Jurkat, Clone E6-1 (cell line): ENCODE measurements at regions not wholly inside any gene's neighbourhood (a gene's known extent, or its start where the extent isn't known, plus 50 kb on each side); places are given as distances from the start of the nearest gene placed in this dataset.
A peak's percentile ranks its signal among the peaks of the same experiment; 100 is the strongest.
"Not testable (repeated sequence)": the region's sequence is repeated elsewhere in the genome, so short reads cannot be mapped to it uniquely, and the experiment has no call there.

Experiments used
- DNase-seq: peaks from one replicate; pipeline ENCODE4 v3.0.0-alpha.2; 2011; ENCODE audit warnings: low read depth, low spot score
- H3K4me3 ChIP-seq: 2 replicates; pipeline ENCODE4 v1.5.1; 2011; ENCODE audit warnings: mild to moderate bottlenecking, low read length, control low read depth, moderate library complexity

- DNase-seq: no peak
- H3K4me3 ChIP-seq: no peak overlapping the region
Observed at GRCh38 chr2:128512379-128513115, 193.9 kb upstream of the HS6ST1 start.

GRCh38 chr2:128513116-128513960 lies 194.7 kb upstream of the HS6ST1 start:
- no peak for DNase-seq

GRCh38 chr2:128513961-128514283 lies 195.3 kb upstream of the HS6ST1 start:
- DNase-seq: no peak
- no peak overlapping the region for H3K4me3 ChIP-seq

More at GRCh38 chr2:128513116-128513960, 194.7 kb upstream of the HS6ST1 start:
- H3K4me3 ChIP-seq: no peak overlapping the region

GRCh38 chr2:128514555-128514955 lies 195.9 kb upstream of the HS6ST1 start:
- no peak for DNase-seq
- no peak overlapping the region for H3K4me3 ChIP-seq

- DNase-seq: no peak
- H3K4me3 ChIP-seq: no peak overlapping the region
Observed at GRCh38 chr2:128516938-128517337, 198.3 kb upstream of the HS6ST1 start.

- H3K4me3 ChIP-seq, DNase-seq: not testable (repeated sequence)
Observed at GRCh38 chr2:128519028-128519427, 200.4 kb upstream of the HS6ST1 start.

GRCh38 chr2:128519517-128520215 lies 201.0 kb upstream of the HS6ST1 start:
- H3K4me3 ChIP-seq: no peak overlapping the region
- DNase-seq: no peak

- H3K4me3 ChIP-seq: no peak overlapping the region
Observed at GRCh38 chr2:128520340-128520739, 201.7 kb upstream of the HS6ST1 start.

GRCh38 chr2:128520791-128521190 lies 202.1 kb upstream of the HS6ST1 start:
- no peak overlapping the region for H3K4me3 ChIP-seq
- DNase-seq: peak; percentile 52

More at GRCh38 chr2:128520340-128520739, 201.7 kb upstream of the HS6ST1 start:
- DNase-seq: no peak

GRCh38 chr2:128521482-128521881 lies 202.8 kb upstream of the HS6ST1 start:
- no peak overlapping the region for H3K4me3 ChIP-seq
- no peak for DNase-seq

GRCh38 chr2:128522829-128523228 lies 204.2 kb upstream of the HS6ST1 start:
- H3K4me3 ChIP-seq: no peak overlapping the region
- DNase-seq: no peak

- H3K4me3 ChIP-seq: no peak overlapping the region
- no peak for DNase-seq
Observed at GRCh38 chr2:128523457-128523856, 204.8 kb upstream of the HS6ST1 start.

GRCh38 chr2:128524183-128524582 lies 205.5 kb upstream of the HS6ST1 start:
- no peak overlapping the region for H3K4me3 ChIP-seq
- no peak for DNase-seq

- no peak overlapping the region for H3K4me3 ChIP-seq
- DNase-seq: no peak
Observed at GRCh38 chr2:128525653-128526052, 207.0 kb upstream of the HS6ST1 start.

GRCh38 chr2:128526455-128526976 lies 207.8 kb upstream of the HS6ST1 start:
- no peak overlapping the region for H3K4me3 ChIP-seq
- DNase-seq: no peak

- H3K4me3 ChIP-seq: no peak overlapping the region
- no peak for DNase-seq
Observed at GRCh38 chr2:128528133-128528532, 209.5 kb upstream of the HS6ST1 start.

GRCh38 chr2:128530025-128530573 lies 211.4 kb upstream of the HS6ST1 start:
- DNase-seq: no peak
- H3K4me3 ChIP-seq: no peak overlapping the region

GRCh38 chr2:128531856-128532255 lies 213.2 kb upstream of the HS6ST1 start:
- DNase-seq: peak; percentile 35
- no peak overlapping the region for H3K4me3 ChIP-seq

GRCh38 chr2:128533101-128533500 lies 214.4 kb upstream of the HS6ST1 start:
- no peak for DNase-seq
- no peak overlapping the region for H3K4me3 ChIP-seq
